CD4-positive, alpha-beta T cell (primary cell): ENCODE measurements at regions not wholly inside any gene's neighbourhood (a gene's known extent, or its start where the extent isn't known, plus 50 kb on each side); places are given as distances from the start of the nearest gene placed in this dataset.

Experiments used
- ATAC-seq: fragments of 200-7000 bp; cut with Tn5 transposase; one replicate; pipeline ENCODE4 v1.10.0; 2022; ENCODE audit warnings: mild to moderate bottlenecking; ENCODE audit not compliant: poor library complexity
- CTCF ChIA-PET: fragments of 350-600 bp; sonication (Branson Sonifier 250); formaldehyde crosslinking; loops from one replicate; lab custom pipeline; 2021; ENCODE audit warnings: antibody characterized with exemption, inconsistent platforms; lab: Charles Lee
- POLR2A ChIA-PET: fragments of 350-600 bp; sonication (Branson Sonifier 250); formaldehyde crosslinking; loops from one replicate; lab custom pipeline; 2021; ENCODE audit warnings: antibody characterized with exemption, inconsistent platforms; lab: Charles Lee
- DNase-seq, 14 experiments: peaks; one replicate each; pipeline ENCODE4 v3.0.0-alpha.2; 2013 to 2020; ENCODE audit warnings: mixed read lengths in 2 of 14
- H3K27ac ChIP-seq, 2 donors: one replicate each; pipeline versions ENCODE4 v1.5.1 to v1.7.0; 2013; ENCODE audit warnings: low read length in 2 of 2, low read depth in 1 of 2, mild to moderate bottlenecking in 1 of 2
- H3K27me3 ChIP-seq, 2 experiments: 1 replicate in 1 of 2; 2 replicates in 1 of 2; pipeline versions ENCODE4 v1.6.1 to v1.7.0; 2013; ENCODE audit warnings: low read length in 2 of 2, control low read depth in 1 of 2, mild to moderate bottlenecking in 1 of 2, moderate library complexity in 1 of 2; ENCODE audit not compliant: insufficient read depth in 2 of 2, control insufficient read depth in 1 of 2
- H3K36me3 ChIP-seq: one replicate; pipeline ENCODE4 v1.6.1; 2013; ENCODE audit warnings: low read length, control low read depth; ENCODE audit not compliant: insufficient read depth
- H3K4me1 ChIP-seq: one replicate; pipeline ENCODE4 v1.6.1; 2013; ENCODE audit warnings: low read length, control low read depth; ENCODE audit not compliant: insufficient read depth
- H3K4me3 ChIP-seq: one replicate; pipeline ENCODE4 v1.5.1; 2013; ENCODE audit warnings: mild to moderate bottlenecking, low read length, moderate library complexity
- H3K9me3 ChIP-seq, 2 experiments: 1 replicate in 1 of 2; 2 replicates in 1 of 2; pipeline versions ENCODE4 v1.6.1 to v1.7.0; 2013; ENCODE audit warnings: low read length in 2 of 2, mild to moderate bottlenecking in 2 of 2, control low read depth in 1 of 2, moderate library complexity in 1 of 2; ENCODE audit not compliant: control insufficient read depth in 1 of 2, insufficient read depth in 1 of 2
- H3K27ac Mint-ChIP-seq: one replicate; pipeline ENCODE4 v1.8.0; 2020; ENCODE audit warnings: mixed read lengths
- H3K27me3 Mint-ChIP-seq: one replicate; pipeline ENCODE4 v1.8.0; 2021; ENCODE audit warnings: mixed read lengths
- H3K36me3 Mint-ChIP-seq: one replicate; pipeline ENCODE4 v1.8.0; 2021; ENCODE audit warnings: low read depth, mixed read lengths
- H3K4me1 Mint-ChIP-seq: one replicate; pipeline ENCODE4 v1.8.0; 2021; ENCODE audit warnings: low read depth, mixed read lengths
- H3K4me3 Mint-ChIP-seq: one replicate; pipeline ENCODE4 v1.8.0; 2020; ENCODE audit warnings: mild to moderate bottlenecking, mixed read lengths
- H3K9me3 Mint-ChIP-seq: one replicate; pipeline ENCODE4 v1.8.0; 2020; ENCODE audit warnings: mixed read lengths
- intact Hi-C, 2 experiments: fragments of 100-400 bp; cut with DNase I in 1 of 2; cut with micrococcal nuclease in 1 of 2; formaldehyde crosslinking; loops; one replicate each; pipeline versions ENCODE4 v1.15.1 to v1.9.0; 2023 to 2025; cut with DNase I, micrococcal nuclease
- TF ChIP-seq, protein P1 (sequence below): fragments of 200-600 bp; IDR thresholded peaks from one replicate; pipeline ENCODE4 v1.8.0; 2022; ENCODE audit warnings: antibody characterized with exemption, mild to moderate bottlenecking

DNA sequence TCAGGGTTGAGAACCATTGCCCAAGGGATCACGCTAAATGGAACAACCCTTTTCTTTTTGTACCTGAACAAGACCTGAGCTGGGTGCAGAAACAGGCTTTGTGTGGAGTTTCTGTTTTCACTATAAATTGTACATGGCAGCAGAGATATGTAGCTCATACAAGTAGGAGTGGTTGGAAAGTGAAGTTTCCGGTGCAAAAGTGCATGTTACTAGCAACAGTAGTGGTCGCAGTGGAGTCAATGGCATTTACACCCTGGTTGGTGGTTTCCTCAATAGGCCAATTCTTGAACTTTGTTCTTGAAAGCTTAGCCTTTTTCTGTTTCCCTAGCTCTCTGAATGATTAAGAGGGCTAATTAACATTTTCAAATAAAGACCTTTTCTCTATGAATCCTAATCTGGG lies 170.7 kb downstream of the NEBL start:
- Histone ChIP-seq H3K27me3 (no peaks in the 10 kb centered on the region), H3K4me3 (no peak overlapping the region), H3K9me3 (peaks cover 4 to 11% of the 10 kb centered on the region in 2 experiments), H3K4me1 (no peaks in the 10 kb centered on the region), H3K27ac (no peak overlapping the region), H3K36me3 (no peaks in the 10 kb centered on the region)
- CTCF ChIA-PET = no interaction called here
- Mint-ChIP-seq H3K27ac (no peak overlapping the region), H3K9me3 (peaks cover 9% of the 10 kb centered on the region), H3K27me3 (no peaks in the 10 kb centered on the region), H3K4me1 (no peaks in the 10 kb centered on the region), H3K4me3 (no peak overlapping the region), H3K36me3 (no peaks in the 10 kb centered on the region)
- POLR2A ChIA-PET = no interaction called here
- peak in 1 of 14 experiments; percentile 6 for DNase-seq
- TF ChIP-seq, protein P1, sequence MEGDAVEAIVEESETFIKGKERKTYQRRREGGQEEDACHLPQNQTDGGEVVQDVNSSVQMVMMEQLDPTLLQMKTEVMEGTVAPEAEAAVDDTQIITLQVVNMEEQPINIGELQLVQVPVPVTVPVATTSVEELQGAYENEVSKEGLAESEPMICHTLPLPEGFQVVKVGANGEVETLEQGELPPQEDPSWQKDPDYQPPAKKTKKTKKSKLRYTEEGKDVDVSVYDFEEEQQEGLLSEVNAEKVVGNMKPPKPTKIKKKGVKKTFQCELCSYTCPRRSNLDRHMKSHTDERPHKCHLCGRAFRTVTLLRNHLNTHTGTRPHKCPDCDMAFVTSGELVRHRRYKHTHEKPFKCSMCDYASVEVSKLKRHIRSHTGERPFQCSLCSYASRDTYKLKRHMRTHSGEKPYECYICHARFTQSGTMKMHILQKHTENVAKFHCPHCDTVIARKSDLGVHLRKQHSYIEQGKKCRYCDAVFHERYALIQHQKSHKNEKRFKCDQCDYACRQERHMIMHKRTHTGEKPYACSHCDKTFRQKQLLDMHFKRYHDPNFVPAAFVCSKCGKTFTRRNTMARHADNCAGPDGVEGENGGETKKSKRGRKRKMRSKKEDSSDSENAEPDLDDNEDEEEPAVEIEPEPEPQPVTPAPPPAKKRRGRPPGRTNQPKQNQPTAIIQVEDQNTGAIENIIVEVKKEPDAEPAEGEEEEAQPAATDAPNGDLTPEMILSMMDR = no peak
- no peak for ATAC-seq
- intact Hi-C loops = no loop called here

GRCh38 chr10:20714979-20715378 lies 182.1 kb downstream of the NEBL start:
- ChIA-PET POLR2A (no interaction called here), CTCF (no interaction called here)
- no peak overlapping the region for H3K4me3 ChIP-seq
- TF ChIP-seq, protein P1 = no peak
- H3K27ac Mint-ChIP-seq = no peak overlapping the region
- no peaks in the 10 kb centered on the region for H3K36me3 ChIP-seq
- DNase-seq (no peak), ATAC-seq (no peak)
- H3K4me1 Mint-ChIP-seq = no peaks in the 10 kb centered on the region
- no peak overlapping the region for H3K4me3 Mint-ChIP-seq
- no peak overlapping the region for H3K27ac ChIP-seq
- intact Hi-C loops = no loop called here
- no peaks in the 10 kb centered on the region for H3K27me3 Mint-ChIP-seq
- H3K27me3 ChIP-seq = no peaks in the 10 kb centered on the region
- no peaks in the 10 kb centered on the region for H3K9me3 ChIP-seq
- H3K4me1 ChIP-seq = no peaks in the 10 kb centered on the region
- H3K9me3 Mint-ChIP-seq = peaks cover 2% of the 10 kb centered on the region
- H3K36me3 Mint-ChIP-seq = no peaks in the 10 kb centered on the region

DNA sequence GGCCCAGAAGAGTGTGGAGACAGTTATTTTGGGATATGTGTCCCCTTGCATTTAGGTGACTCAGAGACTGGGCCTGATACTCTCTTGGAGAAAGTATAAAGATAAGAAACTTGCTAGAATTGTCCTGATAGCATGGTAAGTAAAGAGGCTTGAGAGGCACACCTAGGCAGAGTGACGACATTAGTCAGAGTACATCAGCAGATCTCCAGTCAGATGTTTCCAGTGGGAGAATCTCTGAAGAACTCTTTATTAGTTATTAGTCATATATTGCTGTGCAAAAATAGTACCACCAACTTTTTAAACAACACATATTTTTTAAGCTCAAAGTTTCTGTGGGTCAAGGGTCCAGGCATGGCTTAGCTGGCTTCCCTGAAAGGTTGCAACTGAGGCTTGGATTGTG lies 182.6 kb downstream of the NEBL start:
- Histone ChIP-seq H3K27me3 (no peaks in the 10 kb centered on the region), H3K36me3 (no peaks in the 10 kb centered on the region), H3K9me3 (peaks cover 0 to under 1% of the 10 kb centered on the region in 2 experiments), H3K4me1 (no peaks in the 10 kb centered on the region), H3K4me3 (no peak overlapping the region), H3K27ac (no peak overlapping the region)
- Mint-ChIP-seq H3K27me3 (no peaks in the 10 kb centered on the region), H3K9me3 (peaks cover 2% of the 10 kb centered on the region), H3K4me3 (no peak overlapping the region), H3K4me1 (no peaks in the 10 kb centered on the region), H3K27ac (no peak overlapping the region), H3K36me3 (no peaks in the 10 kb centered on the region)
- TF ChIP-seq, protein P1 = no peak
- intact Hi-C loops = no loop called here
- ChIA-PET CTCF (no interaction called here), POLR2A (no interaction called here)
- ATAC-seq (no peak), DNase-seq (no peak)
